IMR-90 (cell line): ENCODE measurements at regions not wholly inside any gene's neighbourhood (a gene's known extent, or its start where the extent isn't known, plus 50 kb on each side); places are given as distances from the start of the nearest gene placed in this dataset.

Source experiments
- ATAC-seq: fragments of 200-7000 bp; cut with Tn5 transposase; 2 replicates; pipeline ENCODE4 v1.9.1; 2020; ENCODE audit warnings: low read depth, mild to moderate bottlenecking, moderate library complexity
- BruUV-seq: library from RNA; stranded (reverse); fragments of 400-500 nt; replicated peaks from 2 replicates; lab custom pipeline; 2021; lab: Mats Ljungman, UMichigan
- CTCF ChIA-PET: fragments of 300-600 bp; formaldehyde crosslinking; extraction: SDS; loops from one replicate; lab custom pipeline; 2021; ENCODE audit warnings: antibody characterized with exemption; lab: Yijun Ruan, JAX
- POLR2A ChIA-PET: fragments of 300-600 bp; sonication (Branson Sonifier 250); formaldehyde crosslinking; loops from one replicate; lab custom pipeline; 2022; ENCODE audit warnings: antibody characterized with exemption; ENCODE audit not compliant: unreplicated experiment; lab: Charles Lee
- DNase-seq: peaks from one replicate; pipeline ENCODE4 v3.0.0; 2013
- H2AFZ ChIP-seq: replicated peaks from 2 replicates; pipeline ENCODE3; 2013; ENCODE audit warnings: low read length, mild to moderate bottlenecking; ENCODE audit not compliant: poor library complexity
- H2AK5ac ChIP-seq: 2 replicates; pipeline ENCODE4 v1.6.1; 2013; ENCODE audit warnings: low read depth, low read length, inconsistent platforms
- H2AK9ac ChIP-seq: replicated peaks from 2 replicates; pipeline ENCODE3; 2013; ENCODE audit warnings: mild to moderate bottlenecking, low read depth, low read length, moderate library complexity; ENCODE audit not compliant: poor library complexity
- H2BK120ac ChIP-seq: 2 replicates; pipeline ENCODE4 v1.6.1; 2013; ENCODE audit warnings: low read depth, low read length, inconsistent platforms
- H2BK15ac ChIP-seq: 3 replicates; pipeline ENCODE4 v1.6.1; 2013; ENCODE audit warnings: low read depth, low read length, inconsistent platforms
- H2BK20ac ChIP-seq: 2 replicates; pipeline ENCODE4 v1.6.1; 2013; ENCODE audit warnings: low read depth, mild to moderate bottlenecking, inconsistent platforms, low read length, moderate library complexity
- H2BK5ac ChIP-seq: 2 replicates; pipeline ENCODE4 v1.6.1; 2013; ENCODE audit warnings: mild to moderate bottlenecking, low read depth, low read length, inconsistent platforms; ENCODE audit not compliant: poor library complexity, severe bottlenecking
- H3K14ac ChIP-seq: replicated peaks from 2 replicates; pipeline ENCODE4 v1.6.1; 2013; ENCODE audit warnings: low read depth, low read length, inconsistent platforms
- H3K18ac ChIP-seq: 2 replicates; pipeline ENCODE4 v1.6.1; 2013; ENCODE audit warnings: low read depth, low read length, control low read depth
- H3K23ac ChIP-seq: 2 replicates; pipeline ENCODE4 v1.6.1; 2013; ENCODE audit warnings: low read depth, low read length, inconsistent platforms
- H3K27ac ChIP-seq: 2 replicates; pipeline ENCODE4 v1.5.1; 2013; ENCODE audit warnings: mild to moderate bottlenecking, control low read depth, low read length; ENCODE audit not compliant: insufficient read depth
- H3K27me3 ChIP-seq: 2 replicates; pipeline ENCODE4 v1.6.1; 2013; ENCODE audit warnings: low read length; ENCODE audit not compliant: control insufficient read depth, insufficient read depth
- H3K36me3 ChIP-seq: 2 replicates; pipeline ENCODE4 v1.6.1; 2013; ENCODE audit warnings: low read length, mixed read lengths; ENCODE audit not compliant: control insufficient read depth, insufficient read depth
- H3K4ac ChIP-seq: 2 replicates; pipeline ENCODE4 v1.6.1; 2013; ENCODE audit warnings: low read depth, low read length, inconsistent platforms
- H3K4me1 ChIP-seq: 2 replicates; pipeline ENCODE4 v1.6.1; 2013; ENCODE audit warnings: low read length, mixed read lengths; ENCODE audit not compliant: control insufficient read depth, insufficient read depth
- H3K4me2 ChIP-seq: 2 replicates; pipeline ENCODE4 v1.6.1; 2013; ENCODE audit warnings: low read depth, mild to moderate bottlenecking, control low read depth, low read length, moderate library complexity
- H3K4me3 ChIP-seq: 2 replicates; pipeline ENCODE4 v1.5.1; 2013; ENCODE audit warnings: low read depth, mild to moderate bottlenecking, control low read depth, low read length, moderate library complexity; ENCODE audit not compliant: insufficient read depth
- H3K56ac ChIP-seq: 2 replicates; pipeline ENCODE4 v1.6.1; 2013; ENCODE audit warnings: low read length, inconsistent platforms; ENCODE audit not compliant: insufficient read depth; ENCODE audit errors: extremely low read depth
- H3K79me1 ChIP-seq, 2 experiments: 2 replicates each; pipeline ENCODE4 v1.6.1; 2013; ENCODE audit warnings: low read length in 2 of 2, inconsistent platforms in 1 of 2, low read depth in 1 of 2
- H3K9ac ChIP-seq: 2 replicates; pipeline ENCODE4 v1.6.1; 2013; ENCODE audit warnings: low read depth, low read length, control low read depth
- H3K9me1 ChIP-seq: 2 replicates; pipeline ENCODE4 v1.6.1; 2013; ENCODE audit warnings: low read length, inconsistent platforms; ENCODE audit not compliant: insufficient read depth
- H3K9me3 ChIP-seq: 2 replicates; pipeline ENCODE4 v1.6.1; 2013; ENCODE audit warnings: low read length; ENCODE audit not compliant: control insufficient read depth, insufficient read depth
- H4K20me1 ChIP-seq: 2 replicates; pipeline ENCODE4 v1.6.1; 2013; ENCODE audit warnings: low read length, inconsistent platforms; ENCODE audit not compliant: insufficient read depth
- H4K5ac ChIP-seq: 2 replicates; pipeline ENCODE4 v1.6.1; 2013; ENCODE audit warnings: mild to moderate bottlenecking, low read depth, low read length, control low read depth
- H4K8ac ChIP-seq, 2 experiments: 2 replicates each; pipeline ENCODE4 v1.6.1; 2013; ENCODE audit warnings: low read depth in 2 of 2, low read length in 2 of 2, control low read depth in 1 of 2, inconsistent platforms in 1 of 2
- H4K91ac ChIP-seq: 2 replicates; pipeline ENCODE4 v1.6.1; 2013; ENCODE audit warnings: low read depth, low read length, inconsistent platforms; ENCODE audit not compliant: insufficient read depth
- CEBPB ChIP-seq: IDR thresholded peaks from 2 replicates; pipeline ENCODE4 v1.6.1; 2012; ENCODE audit warnings: low read depth, low read length, improper control_type of control experiment
- CHD1 ChIP-seq: IDR thresholded peaks from 2 replicates; pipeline ENCODE4 v1.6.1; 2012; ENCODE audit warnings: low read depth, low read length, improper control_type of control experiment
- FOS ChIP-seq: fragments of 150-350 bp; IDR thresholded peaks from 2 replicates; pipeline ENCODE4 v1.6.1; 2016; ENCODE audit warnings: low read depth, low read length
- NFE2L2 ChIP-seq: fragments of 150-350 bp; IDR thresholded peaks from 2 replicates; pipeline ENCODE4 v1.6.1; 2016; ENCODE audit warnings: low read depth, mild to moderate bottlenecking, low read length
- RAD21 ChIP-seq: IDR thresholded peaks from 2 replicates; pipeline ENCODE4 v1.6.1; 2012; ENCODE audit warnings: low read length, improper control_type of control experiment
- RCOR1 ChIP-seq: IDR thresholded peaks from 2 replicates; pipeline ENCODE4 v1.6.1; 2012; ENCODE audit warnings: mild to moderate bottlenecking, low read length, improper control_type of control experiment; ENCODE audit not compliant: insufficient replicate concordance
- RFX5 ChIP-seq: IDR thresholded peaks from 2 replicates; pipeline ENCODE4 v1.8.0; 2012; ENCODE audit warnings: low read depth, mild to moderate bottlenecking, low read length, moderate library complexity
- SMC3 ChIP-seq: fragments of 150-350 bp; IDR thresholded peaks from 2 replicates; pipeline ENCODE4 v1.6.1; 2016; ENCODE audit warnings: low read depth, mild to moderate bottlenecking, antibody characterized with exemption, low read length, moderate library complexity
- WGBS, 2 experiments: methylation state at CpG; one replicate each; pipeline versions ENCODE4 v1.1.5 to v1.1.7; 2013; ENCODE audit warnings: missing lambda C conversion rate in 2 of 2; ENCODE audit not compliant: insufficient read length in 1 of 2; ENCODE audit errors: extremely low coverage in 2 of 2; 5-methylcytosine and 5-hydroxymethylcytosine counted together
- dilution Hi-C: fragments of 300-500 bp; cut with HindIII; formaldehyde crosslinking; loops from one replicate; pipeline ENCODE4 v1.14.3; 2018; ENCODE audit warnings: low sequenced_read_pairs; ENCODE audit not compliant: unreplicated experiment
- in situ Hi-C: fragments of 300-500 bp; cut with MboI; formaldehyde crosslinking; loops from 3 replicates; pipeline ENCODE4 v1.14.3; 2019; ENCODE audit warnings: low sequenced_read_pairs, inconsistent platforms, mixed read lengths
- intact Hi-C: fragments of 100-400 bp; cut with micrococcal nuclease; formaldehyde crosslinking; loops from 2 replicates; pipeline ENCODE4 v1.10.0; 2022
- TF ChIP-seq, protein P1 (sequence below): fragments of 150-350 bp; IDR thresholded peaks from 2 replicates; pipeline ENCODE4 v1.6.1; 2016; ENCODE audit warnings: low read depth, mild to moderate bottlenecking, low read length, moderate library complexity, borderline replicate concordance
- TF ChIP-seq, protein P2 (sequence below): conservative IDR thresholded peaks from 2 replicates; pipeline ENCODE4 v1.5.1; 2012; ENCODE audit warnings: mild to moderate bottlenecking, low read depth, low read length, improper control_type of control experiment

DNA sequence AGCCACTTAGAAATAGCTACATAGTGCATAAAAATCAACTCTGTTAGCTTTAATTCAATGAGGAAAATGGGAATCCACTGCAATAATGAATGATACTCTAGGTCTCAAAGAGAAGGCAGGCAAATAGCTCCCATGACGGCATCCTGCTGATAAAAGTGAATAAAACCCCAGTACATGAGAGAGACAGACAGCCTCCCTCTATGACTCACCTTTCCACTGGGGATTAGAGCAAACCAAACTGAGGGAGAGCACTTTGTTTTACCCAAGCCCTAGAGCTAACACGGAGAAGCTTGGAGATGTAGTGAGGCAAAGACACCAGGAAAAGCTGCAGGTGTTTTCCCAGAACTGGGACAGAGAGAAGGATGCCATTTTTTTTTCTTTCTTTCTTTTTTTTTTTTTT is 621.9 kb downstream of the LRRIQ3 start:
- Histone ChIP-seq H3K79me1 (no peaks in the 10 kb centered on the region), H3K9me3 (peaks cover 11% of the 10 kb centered on the region; the same call in 1 of the 2 replicates), H2BK120ac (no peak overlapping the region), H3K14ac (no peak overlapping the region), H4K5ac (no peak overlapping the region), H3K4ac (no peak overlapping the region), H3K56ac (no peak overlapping the region), H3K4me1 (no peaks in the 10 kb centered on the region), H3K18ac (no peak overlapping the region), H3K4me2 (no peak overlapping the region), H4K8ac (no peak overlapping the region), H3K9ac (no peak overlapping the region), H3K9me1 (no peaks in the 10 kb centered on the region), H2BK5ac (no peak overlapping the region), H4K91ac (no peak overlapping the region), H2AK5ac (no peak overlapping the region), H2BK20ac (no peak overlapping the region), H2BK15ac (no peak overlapping the region), H3K27me3 (no peaks in the 10 kb centered on the region), H3K23ac (no peak overlapping the region), H3K36me3 (no peaks in the 10 kb centered on the region), H2AK9ac (no peak overlapping the region), H4K20me1 (no peaks in the 10 kb centered on the region), H3K4me3 (no peak overlapping the region), H3K27ac (no peak overlapping the region), H2AFZ (no peak overlapping the region)
- CTCF ChIA-PET = no interaction called here
- BruUV-seq = no TSS peak
- no peak for TF ChIP-seq RCOR1
- no peak for TF ChIP-seq FOS
- no peak for TF ChIP-seq CEBPB
- no peak for TF ChIP-seq RAD21
- TF ChIP-seq RFX5 = no peak
- no peak for TF ChIP-seq CHD1
- TF ChIP-seq SMC3 = no peak
- TF ChIP-seq, protein P1, sequence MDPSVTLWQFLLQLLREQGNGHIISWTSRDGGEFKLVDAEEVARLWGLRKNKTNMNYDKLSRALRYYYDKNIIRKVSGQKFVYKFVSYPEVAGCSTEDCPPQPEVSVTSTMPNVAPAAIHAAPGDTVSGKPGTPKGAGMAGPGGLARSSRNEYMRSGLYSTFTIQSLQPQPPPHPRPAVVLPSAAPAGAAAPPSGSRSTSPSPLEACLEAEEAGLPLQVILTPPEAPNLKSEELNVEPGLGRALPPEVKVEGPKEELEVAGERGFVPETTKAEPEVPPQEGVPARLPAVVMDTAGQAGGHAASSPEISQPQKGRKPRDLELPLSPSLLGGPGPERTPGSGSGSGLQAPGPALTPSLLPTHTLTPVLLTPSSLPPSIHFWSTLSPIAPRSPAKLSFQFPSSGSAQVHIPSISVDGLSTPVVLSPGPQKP = no peak
- TF ChIP-seq, protein P2, sequence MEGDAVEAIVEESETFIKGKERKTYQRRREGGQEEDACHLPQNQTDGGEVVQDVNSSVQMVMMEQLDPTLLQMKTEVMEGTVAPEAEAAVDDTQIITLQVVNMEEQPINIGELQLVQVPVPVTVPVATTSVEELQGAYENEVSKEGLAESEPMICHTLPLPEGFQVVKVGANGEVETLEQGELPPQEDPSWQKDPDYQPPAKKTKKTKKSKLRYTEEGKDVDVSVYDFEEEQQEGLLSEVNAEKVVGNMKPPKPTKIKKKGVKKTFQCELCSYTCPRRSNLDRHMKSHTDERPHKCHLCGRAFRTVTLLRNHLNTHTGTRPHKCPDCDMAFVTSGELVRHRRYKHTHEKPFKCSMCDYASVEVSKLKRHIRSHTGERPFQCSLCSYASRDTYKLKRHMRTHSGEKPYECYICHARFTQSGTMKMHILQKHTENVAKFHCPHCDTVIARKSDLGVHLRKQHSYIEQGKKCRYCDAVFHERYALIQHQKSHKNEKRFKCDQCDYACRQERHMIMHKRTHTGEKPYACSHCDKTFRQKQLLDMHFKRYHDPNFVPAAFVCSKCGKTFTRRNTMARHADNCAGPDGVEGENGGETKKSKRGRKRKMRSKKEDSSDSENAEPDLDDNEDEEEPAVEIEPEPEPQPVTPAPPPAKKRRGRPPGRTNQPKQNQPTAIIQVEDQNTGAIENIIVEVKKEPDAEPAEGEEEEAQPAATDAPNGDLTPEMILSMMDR = no peak
- no peak for TF ChIP-seq NFE2L2
- ATAC-seq (no peak), DNase-seq (no peak)
- dilution Hi-C loops (no loop called here), intact Hi-C loops (no loop called here), in situ Hi-C loops (no loop called here)
- POLR2A ChIA-PET = interaction anchor here (0.6 kb wide), 1 partner anchor 925 kb away, joined by 3 read pairs; no protein-coding TSS in a partner anchor
- WGBS, 2 experiments = no CpG with 5 or more reads among the region's 2 CpGs
